SK-N-MC (cell line): ENCODE measurements at regions not wholly inside any gene's neighbourhood (a gene's known extent, or its start where the extent isn't known, plus 50 kb on each side); places are given as distances from the start of the nearest gene placed in this dataset.
"Not testable (repeated sequence)": the region's sequence is repeated elsewhere in the genome, so short reads cannot be mapped to it uniquely, and the experiment has no call there.

ENCODE experiments used
- EZH2 ChIP-seq: fragments of 200-600 bp; sonication (generic); IDR thresholded peaks from one replicate; pipeline ENCODE4 v1.6.1; 2017; ENCODE audit warnings: antibody characterized with exemption
- FOXP2 ChIP-seq: optimal IDR thresholded peaks from 2 replicates; pipeline ENCODE3; 2011; ENCODE audit warnings: mild to moderate bottlenecking, moderate library complexity; ENCODE audit not compliant: insufficient read depth; ENCODE audit errors: extremely low read length, control extremely low read depth
- POLR2AphosphoS5 ChIP-seq: IDR thresholded peaks from 2 replicates; pipeline ENCODE4 v1.6.1; 2012; ENCODE audit warnings: mild to moderate bottlenecking, low read depth, low read length, borderline replicate concordance

- not testable (repeated sequence) for TF ChIP-seq EZH2, POLR2AphosphoS5, FOXP2
Observed at GRCh38 chr3:26323741-26324140, 298.8 kb upstream of the LRRC3B start.
